Stimulated activated CD4-positive, alpha-beta T cell treated with anti-CD3 and anti-CD28 coated beads, Interleukin-4, amount 100 ng/mL, for 48 hours (primary cell): ENCODE measurements at regions not wholly inside any gene's neighbourhood (a gene's known extent, or its start where the extent isn't known, plus 50 kb on each side); places are given as distances from the start of the nearest gene placed in this dataset.

Experiments used
- DNase-seq, 2 donors: peaks; one replicate each; pipeline ENCODE4 v3.0.0-alpha.2; 2020; ENCODE audit warnings: low read depth in 2 of 2

DNA sequence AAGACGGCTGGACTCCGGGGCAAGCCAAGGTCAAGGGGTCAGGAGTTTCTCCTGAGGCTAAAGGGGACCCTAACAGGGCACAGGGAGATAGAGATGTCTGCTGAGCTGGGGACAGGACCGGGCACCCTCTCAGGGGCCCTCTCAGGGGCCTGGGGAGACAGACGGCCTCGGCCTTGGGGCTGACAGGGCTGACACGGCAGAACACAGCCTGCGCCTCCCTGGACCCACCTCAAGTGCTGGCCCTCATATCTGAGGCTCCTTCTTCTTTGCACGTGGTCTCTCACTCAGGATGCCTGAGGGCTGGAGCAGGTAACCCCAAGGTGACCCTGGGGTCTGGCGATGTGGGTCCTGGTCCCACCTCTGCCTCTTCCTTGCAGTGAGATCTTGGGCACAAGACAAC is 186.9 kb upstream of the TNRC6C start:
- DNase-seq, result no peak

DNA sequence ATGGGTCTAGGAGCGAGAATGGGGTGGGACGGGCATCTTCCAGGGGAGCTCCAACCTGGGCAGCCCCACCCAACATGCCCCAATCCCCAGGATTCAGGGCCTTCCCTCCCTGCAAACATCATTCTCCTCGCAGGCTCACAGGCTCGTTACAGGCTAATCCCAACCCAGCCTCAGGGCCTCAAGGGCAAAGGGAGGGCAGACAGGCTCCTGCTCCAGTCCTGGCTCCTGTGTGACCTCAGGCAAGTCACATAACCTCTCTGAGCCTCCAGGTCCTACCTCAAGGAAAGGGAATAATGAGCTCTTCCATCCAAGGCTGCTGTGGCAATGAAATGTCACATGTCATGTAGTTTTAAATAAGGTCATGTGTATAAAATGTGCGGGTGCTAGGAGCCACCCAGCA is 186.5 kb upstream of the TNRC6C start:
- no peak for DNase-seq

DNA sequence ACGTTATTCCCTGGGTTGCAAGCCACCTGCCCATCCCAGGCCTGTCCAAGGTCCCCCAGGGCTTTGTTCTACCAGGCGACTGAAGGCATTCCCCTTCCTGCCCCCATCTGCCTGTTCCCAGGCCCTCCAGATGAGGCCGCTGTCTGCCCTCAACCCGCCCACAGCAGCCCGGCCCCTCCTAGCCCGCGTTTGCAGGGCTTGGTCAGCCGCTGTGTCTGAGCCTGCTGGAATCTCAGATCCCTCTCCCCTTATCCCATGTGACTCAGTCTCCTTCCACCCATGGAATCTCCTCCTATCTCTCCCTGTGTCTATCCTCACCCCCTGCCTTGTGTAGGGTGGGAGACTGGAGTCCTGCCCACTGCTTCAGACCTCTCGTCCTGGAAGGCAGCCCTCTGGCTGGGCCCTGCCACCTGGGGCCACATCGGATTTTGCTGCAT is 186.0 kb upstream of the TNRC6C start:
- DNase-seq, result peak; percentile 54 to 55

DNA sequence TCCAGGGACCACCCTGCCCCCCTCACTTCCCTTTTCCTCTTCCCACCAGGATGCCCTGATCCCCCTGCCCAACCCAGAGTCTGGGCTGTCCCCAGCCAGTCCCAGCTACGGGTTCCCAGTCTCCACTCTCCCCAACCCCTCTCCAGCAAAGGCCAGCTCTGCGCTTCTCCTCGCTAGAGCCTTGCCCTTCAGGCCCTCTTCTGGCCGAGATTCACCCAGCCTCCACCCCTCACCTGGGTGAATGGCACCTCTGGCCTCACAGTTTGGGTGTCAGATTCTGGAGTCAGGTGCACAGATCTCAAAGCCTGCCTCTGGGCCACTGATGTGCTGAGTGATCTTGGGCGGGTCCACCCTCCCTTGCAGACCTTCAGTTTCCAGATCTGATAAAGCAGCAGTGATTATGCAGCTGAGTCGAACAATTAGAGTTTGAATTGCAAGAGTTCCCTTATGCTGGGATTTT is 185.6 kb upstream of the TNRC6C start:
- DNase-seq, result no peak

DNA sequence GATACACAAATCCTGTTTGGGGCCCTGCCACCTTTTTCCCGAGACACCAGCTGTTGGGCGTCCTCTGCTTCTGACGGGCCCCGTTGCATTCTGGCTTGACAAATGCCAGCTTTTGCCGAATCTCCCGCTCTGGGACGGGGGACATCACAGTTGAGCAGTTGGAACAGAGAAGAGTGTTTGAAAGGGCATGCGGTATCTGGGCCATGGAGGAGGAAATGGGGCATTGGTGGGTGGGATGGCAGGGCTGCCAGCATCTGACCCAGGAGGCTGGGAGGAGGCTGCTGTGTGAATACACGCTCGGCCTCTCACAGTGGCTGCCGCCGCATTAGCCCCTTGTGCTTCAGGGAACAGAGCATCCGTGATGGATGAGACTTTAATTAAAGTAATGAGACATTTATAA is 184.3 kb upstream of the TNRC6C start:
- no peak for DNase-seq

DNA sequence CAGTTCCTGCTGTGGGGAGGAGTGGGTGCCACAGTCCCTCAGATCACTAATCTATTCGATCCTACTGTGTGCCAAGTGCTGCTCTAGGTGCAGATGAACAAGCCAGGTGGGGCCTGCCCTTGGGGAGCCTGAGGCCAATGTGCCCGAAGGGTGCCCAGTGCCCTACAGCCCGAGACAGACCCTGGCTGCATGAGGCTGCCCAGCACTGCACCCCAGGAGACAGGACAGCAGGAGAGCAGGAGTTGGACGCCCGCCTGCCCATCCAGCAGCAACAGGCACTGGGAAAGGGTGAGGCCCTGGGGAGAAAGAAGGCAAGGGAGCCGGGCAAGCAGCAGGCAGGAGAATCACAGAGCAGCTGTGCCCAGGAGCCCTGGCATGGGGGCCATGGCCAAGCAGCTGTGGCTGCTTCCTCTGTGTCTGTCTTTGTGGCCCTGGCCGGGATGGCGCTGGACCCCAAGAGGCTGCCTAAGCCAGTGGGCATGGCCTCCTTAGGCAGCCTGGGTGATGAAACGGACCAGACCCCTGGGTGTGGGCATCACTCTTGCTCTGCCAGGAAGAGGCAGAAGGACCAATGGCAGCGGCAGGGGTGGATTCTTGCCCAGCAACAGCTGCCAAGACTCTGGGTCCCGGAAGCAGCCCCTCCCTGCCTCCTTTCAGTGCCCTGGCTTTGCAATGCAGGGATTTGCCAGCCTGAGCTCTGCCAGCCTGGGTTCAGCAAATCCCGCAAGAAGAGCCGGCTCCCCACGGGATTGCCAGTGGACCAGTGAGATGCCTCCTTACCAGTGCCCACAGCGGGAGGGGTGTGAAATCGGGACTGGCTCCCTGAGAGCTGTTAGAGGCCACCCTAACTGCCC is 179.6 kb upstream of the TNRC6C start:
- DNase-seq, result no peak

DNA sequence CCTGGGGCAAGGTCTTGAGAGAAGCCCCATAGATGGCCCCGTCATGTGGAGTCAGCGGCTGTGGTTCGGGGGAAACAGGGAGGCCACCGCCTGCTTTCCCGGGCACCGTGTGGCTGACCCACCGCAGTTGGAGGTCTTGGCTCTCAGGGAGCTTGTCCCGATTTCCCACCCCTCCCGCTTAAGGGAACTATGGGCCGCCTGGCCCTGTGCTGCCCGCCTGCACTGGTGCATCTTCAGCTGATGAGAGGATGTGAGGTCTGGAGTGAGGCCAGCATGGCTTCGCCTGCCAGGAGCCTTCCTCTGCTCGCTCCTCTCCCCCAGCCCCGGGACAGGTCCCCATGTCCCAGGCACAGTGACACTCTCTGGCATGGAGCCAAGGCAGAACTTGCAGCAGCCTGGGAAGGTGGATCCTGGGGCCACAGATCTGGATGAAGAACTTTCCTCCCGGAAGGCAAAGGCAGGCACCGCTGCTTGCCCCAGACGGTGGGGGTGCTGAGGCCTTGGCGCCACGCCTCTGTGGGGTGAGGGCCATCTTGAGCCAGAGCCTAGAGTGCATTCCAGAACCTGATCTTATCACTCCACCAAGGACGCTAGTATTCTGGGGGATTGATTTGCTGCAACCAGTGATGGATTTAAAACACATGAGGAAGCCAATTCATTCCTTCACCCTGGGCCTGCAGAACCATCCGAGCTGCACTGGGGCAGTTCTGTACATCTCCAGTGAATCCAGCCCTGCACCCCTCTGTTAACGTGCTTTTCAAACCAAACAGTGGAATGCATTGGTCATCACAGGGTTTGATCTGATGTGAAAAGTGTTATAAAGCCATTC is 178.6 kb upstream of the TNRC6C start:
- DNase-seq, result no peak

DNA sequence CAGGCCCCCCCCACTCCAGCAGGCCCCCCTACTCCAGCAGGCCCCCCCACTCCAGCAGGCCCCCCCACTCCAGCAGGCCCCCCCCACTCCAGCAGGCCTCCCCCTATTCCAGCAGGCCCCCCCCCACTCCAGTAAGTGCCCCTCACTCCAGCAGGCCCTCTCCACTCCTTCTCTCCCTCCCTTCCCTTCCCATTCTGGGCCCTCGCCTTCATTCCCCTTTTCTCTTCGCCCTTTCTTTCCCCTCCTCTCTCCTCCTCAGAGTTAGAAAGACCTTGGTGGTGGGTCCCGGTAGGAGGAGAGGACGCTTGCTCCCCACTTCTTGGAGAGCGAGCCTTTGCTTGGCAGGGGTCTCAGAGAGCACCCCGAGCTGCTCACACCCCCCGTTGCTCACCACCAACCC is 177.0 kb upstream of the TNRC6C start:
- no peak for DNase-seq

DNA sequence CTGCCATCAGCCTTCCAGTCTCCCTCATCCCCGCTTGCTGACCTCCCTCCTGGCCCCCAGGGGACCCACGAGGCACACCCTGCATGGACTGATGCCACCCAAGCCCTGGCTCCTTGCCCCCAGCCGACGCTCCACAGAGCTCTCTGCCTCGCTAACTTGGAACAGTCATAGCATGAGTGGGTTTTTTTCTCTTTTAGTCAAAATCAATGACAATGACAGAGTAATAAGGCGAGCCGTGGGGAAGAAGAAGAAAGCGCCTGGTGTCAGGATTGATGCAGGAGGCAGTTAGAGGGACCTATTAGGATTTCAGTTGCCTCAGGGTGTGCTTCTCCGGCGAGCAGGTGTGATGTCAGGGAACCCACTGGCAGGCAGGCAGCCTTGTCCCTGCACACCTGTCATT is 176.3 kb upstream of the TNRC6C start:
- DNase-seq, result no peak

DNA sequence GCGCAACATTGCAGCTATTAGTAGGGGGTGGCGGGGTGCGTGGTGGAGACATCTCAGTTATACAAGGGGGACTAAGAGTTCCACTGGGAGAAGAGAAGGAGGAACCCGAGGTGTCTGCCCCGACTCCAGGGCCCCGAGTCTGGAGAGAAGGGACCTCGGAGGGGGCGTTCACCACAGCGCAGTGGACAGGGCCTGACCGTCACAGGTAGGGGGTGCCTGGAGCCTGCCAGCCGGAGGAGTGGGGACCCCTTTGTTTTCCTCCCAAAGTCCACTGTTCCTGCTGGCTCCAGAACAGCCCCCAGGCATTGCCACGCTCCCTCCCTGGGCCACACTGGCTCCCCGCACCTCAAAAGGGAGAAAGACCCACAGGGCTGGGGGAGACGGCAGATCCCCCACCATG is 175.9 kb upstream of the TNRC6C start:
- DNase-seq, result no peak

DNA sequence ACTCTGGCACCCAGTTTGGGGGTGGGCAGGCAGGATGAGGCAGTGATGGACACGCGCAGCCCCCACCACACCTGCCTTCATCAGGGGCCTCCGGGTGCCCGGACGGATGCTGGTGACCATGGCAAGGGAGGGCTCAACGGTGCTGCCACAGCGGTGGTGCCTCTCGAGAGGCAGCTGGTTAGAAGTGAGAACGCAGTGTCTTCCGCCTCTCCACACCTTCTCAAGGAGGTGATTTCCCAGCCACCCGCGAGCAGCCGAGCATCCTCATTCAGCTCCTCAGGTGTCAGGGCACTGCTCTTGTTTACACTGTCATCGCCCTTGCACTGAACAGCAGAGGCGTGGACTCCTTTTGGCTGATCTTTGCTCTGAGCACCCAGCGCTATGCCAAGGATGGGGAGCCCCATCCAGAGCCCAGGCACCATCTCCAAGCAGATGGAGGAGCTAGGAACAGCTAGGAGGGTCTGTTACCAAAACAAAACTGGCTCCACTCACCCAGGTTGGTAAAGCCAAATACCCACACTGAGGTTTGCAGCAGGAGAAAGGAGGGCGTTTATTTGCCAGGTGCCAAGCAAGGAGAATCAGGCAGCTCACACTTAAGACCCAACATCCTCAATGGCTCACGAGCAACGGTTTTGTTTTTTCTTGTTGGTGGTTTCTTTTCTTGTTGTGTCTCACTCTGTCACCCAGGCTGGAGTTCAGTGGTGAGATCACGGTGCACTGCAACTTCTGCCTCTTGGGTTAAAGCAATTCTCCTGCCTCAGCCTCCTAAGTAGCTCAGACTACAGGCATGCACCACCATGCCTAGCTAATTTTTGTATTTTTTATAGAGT is 174.3 kb upstream of the TNRC6C start:
- DNase-seq, result peak; percentile 32 to 35

DNA sequence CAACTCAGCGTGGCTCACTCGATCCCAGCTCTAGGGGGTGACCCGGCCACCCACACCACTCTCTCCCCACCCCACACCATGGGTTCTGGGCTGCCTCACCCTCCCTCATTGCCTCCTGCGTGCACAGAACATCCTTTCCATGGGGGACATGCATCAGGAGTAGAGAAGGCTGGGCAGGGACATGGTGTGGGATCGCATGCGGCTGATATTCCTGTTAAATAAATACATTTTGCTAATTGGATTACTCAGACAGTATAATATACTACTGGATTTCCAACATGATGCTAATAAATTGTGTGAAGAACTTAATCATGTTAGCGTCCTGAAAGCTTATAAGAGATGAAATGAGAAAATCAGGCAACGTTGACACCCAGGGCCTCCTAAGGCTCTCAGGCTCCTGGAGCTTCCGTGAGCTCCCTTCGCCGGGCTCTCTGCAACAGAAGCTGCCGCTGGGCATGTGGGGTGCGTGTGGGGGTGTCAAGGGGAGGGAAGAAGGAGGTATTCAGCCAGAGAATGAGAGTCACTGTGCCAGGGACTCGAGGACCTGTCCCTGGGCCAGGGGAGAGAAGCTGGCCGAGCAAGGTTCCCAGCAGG is 173.1 kb upstream of the TNRC6C start:
- DNase-seq, result no peak

DNA sequence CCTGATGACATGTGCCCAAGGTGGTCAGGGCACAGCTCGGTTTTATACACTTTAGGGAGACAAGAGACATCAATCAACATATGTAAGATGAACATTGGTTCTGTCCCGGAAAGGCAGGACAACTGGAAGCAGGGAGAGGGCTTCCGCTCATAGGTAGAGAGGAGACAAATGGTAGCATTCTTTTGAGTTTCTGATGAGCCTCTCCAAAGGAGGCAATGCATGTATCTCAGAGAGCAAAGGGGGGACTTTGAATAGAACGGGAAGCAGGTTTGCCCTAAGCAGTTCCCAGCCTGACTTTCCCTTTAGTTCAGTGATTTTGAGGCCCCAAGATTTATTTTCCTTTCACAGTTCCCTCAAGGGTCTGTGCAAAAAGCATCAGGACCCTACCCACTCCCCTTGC is 172.4 kb upstream of the TNRC6C start:
- no peak for DNase-seq

DNA sequence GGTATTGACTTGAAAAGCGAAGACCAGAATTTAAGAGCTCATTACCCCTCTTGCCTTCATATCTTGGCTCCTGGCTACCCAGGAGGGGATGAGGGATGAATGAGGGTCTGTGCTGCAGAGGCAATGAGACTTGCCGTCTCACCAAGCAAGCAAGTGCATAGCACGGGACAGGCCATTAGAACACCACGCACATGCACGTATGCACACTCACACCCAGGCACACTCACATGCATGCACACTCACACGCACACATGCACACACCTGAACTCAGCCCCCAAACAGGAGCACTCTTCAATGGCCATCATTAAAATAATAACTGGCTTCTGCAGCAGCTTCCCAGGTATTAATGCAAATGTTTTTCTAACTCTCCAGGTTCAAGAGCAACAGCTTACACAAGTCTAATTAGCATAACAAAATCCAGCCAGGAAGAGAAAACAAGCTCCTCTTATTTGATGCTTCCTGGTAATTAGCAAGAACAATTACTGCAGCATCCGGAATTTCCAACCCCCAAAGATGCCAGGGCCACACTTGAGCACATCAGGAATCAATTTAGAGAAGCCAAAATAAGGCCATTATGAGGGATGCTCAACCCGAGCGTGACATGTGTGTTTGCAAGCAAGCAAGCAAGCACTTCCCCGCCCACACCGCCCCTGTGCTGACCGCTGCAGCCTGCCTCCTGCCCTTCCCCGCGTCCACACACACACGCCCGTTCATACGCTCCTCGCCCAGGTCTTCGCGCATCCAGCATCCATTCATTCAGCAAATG is 171.6 kb upstream of the TNRC6C start:
- no peak for DNase-seq

DNA sequence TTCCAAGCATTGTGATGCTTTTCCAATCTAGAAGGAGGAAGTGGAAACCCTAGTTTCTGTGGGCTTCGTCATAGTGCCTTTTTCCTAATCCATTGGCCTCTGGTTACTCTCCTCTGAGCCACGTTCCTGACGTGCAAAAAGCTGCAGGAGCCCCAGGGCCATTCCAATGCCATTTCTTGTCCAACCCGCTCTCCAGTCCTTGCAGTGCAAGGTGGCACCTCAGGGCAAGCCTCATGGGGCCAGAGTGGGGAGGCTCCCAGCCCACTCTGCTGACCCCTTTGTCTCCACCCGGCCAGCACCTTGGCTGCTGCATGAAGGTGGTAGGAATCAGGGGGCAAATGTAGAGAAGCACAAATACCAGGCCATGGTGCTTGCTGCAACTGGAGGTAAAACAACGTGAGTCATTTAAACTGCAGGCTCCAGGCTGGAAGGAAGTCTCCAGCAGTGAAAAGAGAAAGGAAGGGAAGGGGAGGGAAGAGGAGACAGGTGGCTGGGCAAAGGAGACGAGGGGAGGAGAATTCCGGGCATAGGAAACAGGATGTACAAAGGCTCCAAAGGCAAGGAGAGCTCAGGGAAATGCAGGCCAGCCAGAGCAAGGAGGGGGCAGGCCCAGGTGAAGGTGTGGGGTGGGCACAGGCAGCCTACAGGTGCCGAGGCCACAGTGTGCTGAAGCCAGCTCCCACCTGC is 168.2 kb upstream of the TNRC6C start:
- no peak for DNase-seq

DNA sequence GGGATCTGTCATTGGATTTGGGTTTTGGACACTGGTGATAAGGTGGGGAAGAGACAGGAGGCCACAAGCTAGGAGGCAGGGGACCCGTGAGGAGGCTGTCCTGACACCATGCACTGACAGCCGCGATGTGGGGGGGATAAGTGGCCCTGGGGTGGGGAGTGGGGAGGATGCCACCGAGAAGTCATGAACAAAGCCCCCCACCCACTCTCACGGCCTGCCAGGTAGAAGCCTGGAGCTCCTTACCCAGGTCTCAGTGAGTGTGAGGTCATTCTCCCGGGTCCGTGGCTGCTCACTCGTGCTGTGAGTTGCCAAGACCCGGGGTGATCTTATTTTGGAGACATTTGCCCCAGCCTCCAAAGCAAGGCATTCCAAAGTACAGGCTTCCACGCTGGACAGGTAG is 165.9 kb upstream of the TNRC6C start:
- no peak for DNase-seq

DNA sequence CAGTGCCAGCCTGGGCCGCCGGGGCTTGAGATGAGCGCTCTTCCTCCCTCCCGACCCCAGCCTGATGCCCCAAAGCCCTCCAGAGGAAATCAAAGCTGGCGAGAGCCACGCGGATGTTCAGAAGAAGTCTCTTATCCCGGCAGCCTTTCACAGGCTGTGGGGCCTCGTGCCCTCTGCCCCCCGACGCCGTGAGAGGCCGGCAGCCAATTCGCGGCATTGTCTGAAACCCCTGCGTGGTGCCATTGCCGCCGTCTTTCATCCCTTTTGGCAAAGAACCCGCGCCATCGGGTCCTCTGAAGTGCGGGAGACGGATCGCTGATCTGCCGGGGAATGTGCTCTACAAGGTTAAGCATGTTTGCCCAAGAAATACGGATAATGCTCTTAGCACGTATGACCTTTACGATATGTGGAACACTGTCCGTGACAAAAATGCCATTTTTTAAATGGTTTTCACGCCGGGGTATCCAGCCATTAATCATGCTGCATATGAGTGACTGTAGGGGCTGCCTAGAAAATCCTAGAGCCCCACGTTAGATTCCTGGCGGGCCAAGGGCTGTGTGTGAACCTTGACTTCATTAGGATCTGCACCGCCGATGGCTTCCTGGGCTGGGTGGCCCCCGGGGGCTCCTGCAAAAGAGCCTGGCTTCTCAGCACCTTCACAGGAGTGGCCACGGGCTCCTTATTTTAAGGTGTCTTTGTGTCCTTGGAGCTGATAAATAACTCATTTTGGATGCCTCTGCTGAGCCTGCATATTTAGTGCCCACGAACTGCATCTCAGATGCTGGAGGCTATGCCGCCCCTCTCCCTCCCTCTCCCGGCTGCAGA is 165.1 kb upstream of the TNRC6C start:
- DNase-seq, result no peak

DNA sequence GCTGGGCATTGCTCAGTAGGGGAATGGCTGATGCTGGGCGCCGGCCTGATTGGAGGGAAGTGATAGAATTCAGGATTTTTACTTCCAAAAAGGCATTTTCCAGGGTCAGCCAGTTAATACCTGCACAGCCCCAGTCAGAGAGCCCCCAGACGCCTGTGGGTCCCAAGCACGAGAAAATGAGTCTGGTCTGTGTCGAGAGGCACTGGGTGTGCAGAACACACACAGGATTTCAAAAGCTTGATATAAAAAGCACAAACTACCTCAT is 164.6 kb upstream of the TNRC6C start:
- no peak for DNase-seq

DNA sequence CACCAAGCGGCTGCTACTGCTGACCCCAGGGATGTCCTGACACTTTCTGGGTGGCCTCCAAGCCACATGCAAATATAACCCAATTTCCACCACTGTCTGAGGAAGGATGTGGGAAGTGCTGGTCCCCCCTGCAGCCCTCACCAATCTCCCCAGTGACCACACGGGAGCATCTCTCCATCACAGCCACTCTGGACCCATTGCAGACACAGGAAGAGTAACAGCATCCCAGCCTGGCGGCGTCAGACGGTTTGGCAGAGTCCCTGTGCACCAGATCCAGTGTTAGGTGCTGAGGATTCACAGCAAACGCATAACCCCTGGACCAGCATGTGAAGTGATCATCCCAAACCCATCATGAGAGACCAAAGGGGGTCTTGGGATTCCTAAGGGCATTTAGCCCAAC is 163.7 kb upstream of the TNRC6C start:
- no peak for DNase-seq

DNA sequence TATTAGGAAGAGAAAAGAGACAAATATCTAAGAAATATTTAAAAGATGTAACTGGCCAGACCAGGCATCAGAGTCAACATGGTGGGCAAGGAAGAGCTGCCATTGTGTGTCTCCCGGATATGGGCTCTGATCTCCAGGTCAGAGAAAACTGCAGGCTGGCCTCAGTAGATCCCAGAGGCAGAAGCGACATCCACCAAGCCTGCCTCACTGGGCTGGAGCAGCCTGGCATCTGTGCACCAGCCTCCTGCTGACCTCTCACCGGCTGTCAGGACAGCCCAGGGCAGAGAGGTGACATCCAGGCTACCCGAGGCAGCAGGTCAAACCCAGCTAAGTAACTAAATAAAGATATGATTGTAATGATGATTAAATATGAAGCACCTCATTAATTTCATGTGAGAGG is 162.8 kb upstream of the TNRC6C start:
- no peak for DNase-seq
